Keratinocyte (primary cell): ENCODE measurements at regions not wholly inside any gene's neighbourhood (a gene's known extent, or its start where the extent isn't known, plus 50 kb on each side); places are given as distances from the start of the nearest gene placed in this dataset.
"Not testable (repeated sequence)": the region's sequence is repeated elsewhere in the genome, so short reads cannot be mapped to it uniquely, and the experiment has no call there.

ENCODE experiments used
- DNase-seq: peaks from one replicate; pipeline ENCODE4 v3.0.0-alpha.2; 2011; ENCODE audit warnings: low read depth, missing footprints, low spot score
- FAIRE-seq: peaks from 2 replicates; lab custom pipeline; 2011; peaks lifted over from hg19 to GRCh38; lab: Jason Lieb, UNC
- H2AFZ ChIP-seq: 2 replicates; pipeline ENCODE4 v1.6.0; 2012; ENCODE audit warnings: low read length, control low read depth, inconsistent platforms; ENCODE audit not compliant: control insufficient read depth
- H3K27ac ChIP-seq: 2 replicates; pipeline ENCODE4 v1.5.1; 2011; ENCODE audit warnings: low read length; ENCODE audit not compliant: control insufficient read depth, insufficient read depth
- H3K27me3 ChIP-seq: 3 replicates; pipeline ENCODE4 v1.6.0; 2011; ENCODE audit warnings: low read length; ENCODE audit not compliant: control insufficient read depth, insufficient read depth; ENCODE audit errors: extremely low read depth
- H3K36me3 ChIP-seq, 2 experiments: 2 replicates in 1 of 2; 3 replicates in 1 of 2; pipeline ENCODE4 v1.5.1; 2011; ENCODE audit warnings: low read length in 2 of 2, mild to moderate bottlenecking in 1 of 2; ENCODE audit not compliant: control insufficient read depth in 2 of 2, insufficient read depth in 2 of 2; ENCODE audit errors: extremely low read depth in 1 of 2
- H3K4me1 ChIP-seq: 3 replicates; pipeline ENCODE4 v1.5.1; 2011; ENCODE audit warnings: low read length; ENCODE audit not compliant: control insufficient read depth, insufficient read depth; ENCODE audit errors: extremely low read depth
- H3K4me2 ChIP-seq: 3 replicates; pipeline ENCODE4 v1.6.0; 2011; ENCODE audit warnings: low read depth, low read length; ENCODE audit not compliant: control insufficient read depth, insufficient read depth; ENCODE audit errors: extremely low read depth
- H3K4me3 ChIP-seq, 3 experiments: fragments of 200-600 bp in 1 of 3; sonication (generic) in 1 of 3; 2 replicates in 2 of 3; 3 replicates in 1 of 3; pipeline ENCODE4 v1.5.1; 2011 to 2016; ENCODE audit warnings: low read length in 3 of 3, mild to moderate bottlenecking in 3 of 3, control low read depth in 2 of 3, inconsistent platforms in 1 of 3, low read depth in 1 of 3, mixed read lengths in 1 of 3, mixed run types in 1 of 3, moderate library complexity in 1 of 3; ENCODE audit not compliant: control insufficient read depth in 2 of 3, insufficient read depth in 2 of 3; ENCODE audit errors: extremely low read depth in 1 of 3
- H3K79me2 ChIP-seq: 2 replicates; pipeline ENCODE4 v1.6.0; 2012; ENCODE audit warnings: low read length; ENCODE audit not compliant: control insufficient read depth, insufficient read depth
- H3K9ac ChIP-seq: 3 replicates; pipeline ENCODE4 v1.6.0; 2011; ENCODE audit warnings: low read length; ENCODE audit not compliant: control insufficient read depth, insufficient read depth; ENCODE audit errors: extremely low read depth
- H3K9me1 ChIP-seq: 3 replicates; pipeline ENCODE4 v1.6.0; 2011; ENCODE audit warnings: low read length; ENCODE audit not compliant: control insufficient read depth, insufficient read depth; ENCODE audit errors: extremely low read depth
- H3K9me3 ChIP-seq: 2 replicates; pipeline ENCODE4 v1.5.1; 2012; ENCODE audit warnings: low read depth, low read length; ENCODE audit not compliant: control insufficient read depth
- H4K20me1 ChIP-seq: 3 replicates; pipeline ENCODE4 v1.6.0; 2011; ENCODE audit warnings: low read length; ENCODE audit not compliant: control insufficient read depth, insufficient read depth; ENCODE audit errors: extremely low read depth
- CTCF ChIP-seq, 3 experiments: IDR thresholded peaks in 1 of 3; conservative IDR thresholded peaks in 1 of 3; optimal IDR thresholded peaks in 1 of 3; 2 replicates in 2 of 3; 3 replicates in 1 of 3; pipeline versions ENCODE3 to v1.5.1; 2011; ENCODE audit warnings: low read length in 3 of 3, mild to moderate bottlenecking in 3 of 3, moderate library complexity in 2 of 3, control low read depth in 1 of 3, inconsistent platforms in 1 of 3; ENCODE audit not compliant: insufficient read depth in 2 of 3; ENCODE audit errors: extremely low read depth in 1 of 3
- EZH2 ChIP-seq: IDR thresholded peaks from one replicate; pipeline ENCODE4 v1.6.1; 2012; ENCODE audit warnings: inconsistent platforms, mild to moderate bottlenecking, low read length, moderate library complexity
- dilution Hi-C: fragments of 300-500 bp; cut with MboI; formaldehyde crosslinking; loops from one replicate; pipeline ENCODE4 v1.7.0; 2020; ENCODE audit warnings: low sequenced_read_pairs; ENCODE audit not compliant: extremely low pct_ligation_motif_present

GRCh38 chr13:50493683-50494082, 349.8 kb downstream of the DLEU7 start:
- no peak overlapping the region for H3K9ac ChIP-seq
- no peak overlapping the region for H2AFZ ChIP-seq
- H3K9me1 ChIP-seq, result no peaks in the 10 kb centered on the region
- TF ChIP-seq CTCF (optimal IDR thresholded peaks at IDR 0.05 in 1 of 3, IDR thresholded peaks at IDR 0.05 in 1 of 3, conservative IDR thresholded peaks at IDR 0.05 in 1 of 3; ENCODE audit: extremely low read depth in 1 of 3, insufficient read depth in 2 of 3, low read length in 3 of 3) (no peak), EZH2 (no peak)
- no peak overlapping the region for H3K4me3 ChIP-seq
- no peak overlapping the region for H3K27ac ChIP-seq
- no peak for DNase-seq
- no peaks in the 10 kb centered on the region for H3K4me1 ChIP-seq
- no peaks in the 10 kb centered on the region for H3K9me3 ChIP-seq
- H4K20me1 ChIP-seq, result no peaks in the 10 kb centered on the region
- dilution Hi-C loops, result no loop called here
- no peak overlapping the region for H3K4me2 ChIP-seq
- no peaks in the 10 kb centered on the region for H3K79me2 ChIP-seq
- H3K36me3 ChIP-seq, result no peaks in the 10 kb centered on the region
- no peak for FAIRE-seq
- H3K27me3 ChIP-seq, result no peaks in the 10 kb centered on the region

GRCh38 chr13:50494138-50494537, 349.4 kb downstream of the DLEU7 start:
- no peak for TF ChIP-seq EZH2
- TF ChIP-seq CTCF (optimal IDR thresholded peaks at IDR 0.05 in 1 of 3, IDR thresholded peaks at IDR 0.05 in 1 of 3, conservative IDR thresholded peaks at IDR 0.05 in 1 of 3; ENCODE audit: extremely low read depth in 1 of 3, insufficient read depth in 2 of 3, low read length in 3 of 3), result no peak
- no peaks in the 10 kb centered on the region for H3K79me2 ChIP-seq
- H4K20me1 ChIP-seq, result no peaks in the 10 kb centered on the region
- H3K4me3 ChIP-seq, result no peak overlapping the region
- no peaks in the 10 kb centered on the region for H3K9me3 ChIP-seq
- no peaks in the 10 kb centered on the region for H3K27me3 ChIP-seq
- H3K9ac ChIP-seq, result no peak overlapping the region
- no peaks in the 10 kb centered on the region for H3K9me1 ChIP-seq
- no peaks in the 10 kb centered on the region for H3K4me1 ChIP-seq
- dilution Hi-C loops, result no loop called here
- DNase-seq (no peak), FAIRE-seq (no peak)
- no peak overlapping the region for H2AFZ ChIP-seq
- H3K36me3 ChIP-seq, result no peaks in the 10 kb centered on the region
- H3K4me2 ChIP-seq, result no peak overlapping the region
- H3K27ac ChIP-seq, result no peak overlapping the region

GRCh38 chr13:50503212-50503611, 340.3 kb downstream of the DLEU7 start:
- H2AFZ ChIP-seq, DNase-seq, H3K4me2 ChIP-seq, H4K20me1 ChIP-seq, FAIRE-seq, H3K27ac ChIP-seq, H3K4me1 ChIP-seq, H3K9me3 ChIP-seq, H3K27me3 ChIP-seq, dilution Hi-C loops, H3K9me1 ChIP-seq, H3K79me2 ChIP-seq, H3K36me3 ChIP-seq, H3K9ac ChIP-seq, H3K4me3 ChIP-seq: not testable (repeated sequence)
